Activated naive CD8-positive, alpha-beta T cell treated with anti-CD3 and anti-CD28 coated beads, Interleukin-2, amount 10 ng/mL, durations not matched to agents 7 days and 5 days (primary cell): ENCODE measurements at regions not wholly inside any gene's neighbourhood (a gene's known extent, or its start where the extent isn't known, plus 50 kb on each side); places are given as distances from the start of the nearest gene placed in this dataset.

Source experiments
- ATAC-seq: fragments of 150-1000 bp; cut with Tn5 transposase; one replicate; pipeline ENCODE4 v1.10.0; 2021; ENCODE audit warnings: low read depth, moderate library complexity
- POLR2A ChIA-PET: fragments of 350-600 bp; sonication (Branson Sonifier 250); formaldehyde crosslinking; loops from one replicate; lab custom pipeline; 2021; ENCODE audit warnings: antibody characterized with exemption; lab: Charles Lee
- DNase-seq: peaks from one replicate; pipeline ENCODE4 v3.0.0; 2021
- H3K27ac Mint-ChIP-seq: one replicate; pipeline ENCODE4 v1.8.0; 2022; ENCODE audit warnings: mild to moderate bottlenecking, mixed read lengths
- H3K27me3 Mint-ChIP-seq: one replicate; pipeline ENCODE4 v1.8.0; 2022; ENCODE audit warnings: mild to moderate bottlenecking, moderate library complexity, mixed read lengths
- H3K36me3 Mint-ChIP-seq: one replicate; pipeline ENCODE4 v1.8.0; 2021; ENCODE audit warnings: mild to moderate bottlenecking, mixed read lengths
- H3K4me1 Mint-ChIP-seq: one replicate; pipeline ENCODE4 v1.8.0; 2021; ENCODE audit warnings: mixed read lengths
- H3K4me3 Mint-ChIP-seq: one replicate; pipeline ENCODE4 v1.8.0; 2022; ENCODE audit warnings: mild to moderate bottlenecking, moderate library complexity, mixed read lengths
- H3K9me3 Mint-ChIP-seq: one replicate; pipeline ENCODE4 v1.8.0; 2021; ENCODE audit warnings: mixed read lengths

- peaks cover 7% of the 10 kb centered on the region for H3K27me3 Mint-ChIP-seq
- H3K9me3 Mint-ChIP-seq, result no peaks in the 10 kb centered on the region
- H3K27ac Mint-ChIP-seq, result no peak overlapping the region
- ATAC-seq (no peak), DNase-seq (no peak)
- no peaks in the 10 kb centered on the region for H3K36me3 Mint-ChIP-seq
- no peak overlapping the region for H3K4me3 Mint-ChIP-seq
- POLR2A ChIA-PET, result no interaction called here
- H3K4me1 Mint-ChIP-seq, result no peaks in the 10 kb centered on the region
Measured at GRCh38 chr18:68623342-68623741, 91.6 kb downstream of the TMX3 start.

- H3K27ac Mint-ChIP-seq, result no peak overlapping the region
- H3K4me3 Mint-ChIP-seq, result no peak overlapping the region
- H3K27me3 Mint-ChIP-seq, result peaks cover 5% of the 10 kb centered on the region
- ATAC-seq, result no peak
- no peaks in the 10 kb centered on the region for H3K9me3 Mint-ChIP-seq
- no peaks in the 10 kb centered on the region for H3K36me3 Mint-ChIP-seq
- no peak for DNase-seq
- H3K4me1 Mint-ChIP-seq, result no peaks in the 10 kb centered on the region
- POLR2A ChIA-PET, result no interaction called here
Measured at GRCh38 chr18:68611311-68611710, 103.6 kb downstream of the TMX3 start.

GRCh38 chr18:68608851-68609490, 105.9 kb downstream of the TMX3 start:
- H3K27ac Mint-ChIP-seq, result no peak overlapping the region
- no peaks in the 10 kb centered on the region for H3K36me3 Mint-ChIP-seq
- H3K4me3 Mint-ChIP-seq, result no peak overlapping the region
- peaks cover 2% of the 10 kb centered on the region for H3K27me3 Mint-ChIP-seq
- no peak for DNase-seq
- ATAC-seq, result no peak
- no peaks in the 10 kb centered on the region for H3K9me3 Mint-ChIP-seq
- POLR2A ChIA-PET, result no interaction called here
- H3K4me1 Mint-ChIP-seq, result no peaks in the 10 kb centered on the region

GRCh38 chr18:68607852-68608251, 107.1 kb downstream of the TMX3 start:
- POLR2A ChIA-PET, result no interaction called here
- Mint-ChIP-seq H3K4me3 (no peak overlapping the region), H3K4me1 (no peaks in the 10 kb centered on the region), H3K36me3 (no peaks in the 10 kb centered on the region), H3K9me3 (no peaks in the 10 kb centered on the region), H3K27me3 (peaks cover 2% of the 10 kb centered on the region), H3K27ac (no peak overlapping the region)
- no peak for ATAC-seq
- DNase-seq, result no peak

- no peak for ATAC-seq
- Mint-ChIP-seq H3K4me3 (no peak overlapping the region), H3K27me3 (peaks cover 2% of the 10 kb centered on the region), H3K27ac (no peak overlapping the region), H3K36me3 (no peaks in the 10 kb centered on the region), H3K4me1 (no peaks in the 10 kb centered on the region), H3K9me3 (no peaks in the 10 kb centered on the region)
- DNase-seq, result no peak
- POLR2A ChIA-PET, result no interaction called here
Measured at GRCh38 chr18:68604256-68604655, 110.7 kb downstream of the TMX3 start.

GRCh38 chr18:68596016-68596415, 118.9 kb downstream of the TMX3 start:
- POLR2A ChIA-PET, result no interaction called here
- no peaks in the 10 kb centered on the region for H3K36me3 Mint-ChIP-seq
- no peaks in the 10 kb centered on the region for H3K4me1 Mint-ChIP-seq
- H3K27me3 Mint-ChIP-seq, result no peaks in the 10 kb centered on the region
- no peak for ATAC-seq
- no peak for DNase-seq
- H3K27ac Mint-ChIP-seq, result no peak overlapping the region
- no peaks in the 10 kb centered on the region for H3K9me3 Mint-ChIP-seq
- no peak overlapping the region for H3K4me3 Mint-ChIP-seq

GRCh38 chr18:68588169-68588568, 126.7 kb downstream of the TMX3 start:
- H3K9me3 Mint-ChIP-seq, result no peaks in the 10 kb centered on the region
- H3K36me3 Mint-ChIP-seq, result no peaks in the 10 kb centered on the region
- ATAC-seq, result no peak
- H3K4me1 Mint-ChIP-seq, result no peaks in the 10 kb centered on the region
- DNase-seq, result no peak
- no peak overlapping the region for H3K4me3 Mint-ChIP-seq
- H3K27ac Mint-ChIP-seq, result no peak overlapping the region
- H3K27me3 Mint-ChIP-seq, result peaks cover 2% of the 10 kb centered on the region
- POLR2A ChIA-PET, result no interaction called here

GRCh38 chr18:68583685-68584084, 131.2 kb downstream of the TMX3 start:
- DNase-seq (no peak), ATAC-seq (no peak)
- H3K4me3 Mint-ChIP-seq, result no peak overlapping the region
- POLR2A ChIA-PET, result no interaction called here
- H3K27ac Mint-ChIP-seq, result no peak overlapping the region
- no peaks in the 10 kb centered on the region for H3K36me3 Mint-ChIP-seq
- no peaks in the 10 kb centered on the region for H3K4me1 Mint-ChIP-seq
- H3K27me3 Mint-ChIP-seq, result peaks cover 2% of the 10 kb centered on the region
- H3K9me3 Mint-ChIP-seq, result no peaks in the 10 kb centered on the region

- DNase-seq (no peak), ATAC-seq (no peak)
- Mint-ChIP-seq H3K36me3 (no peaks in the 10 kb centered on the region), H3K9me3 (no peaks in the 10 kb centered on the region), H3K4me3 (no peak overlapping the region), H3K27ac (no peak overlapping the region), H3K4me1 (no peaks in the 10 kb centered on the region), H3K27me3 (no peaks in the 10 kb centered on the region)
- POLR2A ChIA-PET, result no interaction called here
Measured at GRCh38 chr18:68574311-68574710, 140.6 kb downstream of the TMX3 start.

GRCh38 chr18:68569936-68570335, 145.0 kb downstream of the TMX3 start:
- Mint-ChIP-seq H3K36me3 (no peaks in the 10 kb centered on the region), H3K4me1 (no peaks in the 10 kb centered on the region), H3K9me3 (no peaks in the 10 kb centered on the region), H3K27me3 (no peaks in the 10 kb centered on the region), H3K4me3 (no peak overlapping the region), H3K27ac (no peak overlapping the region)
- ATAC-seq (no peak), DNase-seq (no peak)
- POLR2A ChIA-PET, result no interaction called here

GRCh38 chr18:68568364-68569155, 146.3 kb downstream of the TMX3 start:
- H3K36me3 Mint-ChIP-seq, result no peaks in the 10 kb centered on the region
- no peak overlapping the region for H3K4me3 Mint-ChIP-seq

GRCh38 chr18:68566991-68567390, 147.9 kb downstream of the TMX3 start:
- H3K4me1 Mint-ChIP-seq, result no peaks in the 10 kb centered on the region
- no peak for ATAC-seq
- H3K27me3 Mint-ChIP-seq, result no peaks in the 10 kb centered on the region
- H3K9me3 Mint-ChIP-seq, result peaks cover 1% of the 10 kb centered on the region
- H3K4me3 Mint-ChIP-seq, result no peak overlapping the region
- H3K27ac Mint-ChIP-seq, result no peak overlapping the region
- no peak for DNase-seq
- H3K36me3 Mint-ChIP-seq, result no peaks in the 10 kb centered on the region
- POLR2A ChIA-PET, result no interaction called here

More at GRCh38 chr18:68568364-68569155, 146.3 kb downstream of the TMX3 start:
- ATAC-seq (no peak), DNase-seq (no peak)
- H3K27me3 Mint-ChIP-seq, result no peaks in the 10 kb centered on the region
- peaks cover 1% of the 10 kb centered on the region for H3K9me3 Mint-ChIP-seq
- no peak overlapping the region for H3K27ac Mint-ChIP-seq
- POLR2A ChIA-PET, result no interaction called here
- no peaks in the 10 kb centered on the region for H3K4me1 Mint-ChIP-seq

GRCh38 chr18:68564961-68565360, 149.9 kb downstream of the TMX3 start:
- Mint-ChIP-seq H3K36me3 (no peaks in the 10 kb centered on the region), H3K4me1 (no peaks in the 10 kb centered on the region), H3K27ac (no peak overlapping the region), H3K27me3 (no peaks in the 10 kb centered on the region), H3K9me3 (peaks cover 1% of the 10 kb centered on the region), H3K4me3 (no peak overlapping the region)
- ATAC-seq (no peak), DNase-seq (no peak)
- POLR2A ChIA-PET, result no interaction called here

- Mint-ChIP-seq H3K4me1 (no peaks in the 10 kb centered on the region), H3K4me3 (no peak overlapping the region), H3K9me3 (peaks cover 1% of the 10 kb centered on the region), H3K36me3 (no peaks in the 10 kb centered on the region), H3K27ac (no peak overlapping the region), H3K27me3 (no peaks in the 10 kb centered on the region)
- ATAC-seq (no peak), DNase-seq (no peak)
- POLR2A ChIA-PET, result no interaction called here
Measured at GRCh38 chr18:68564351-68564750, 150.6 kb downstream of the TMX3 start.
